GM21825 (cell line): ENCODE measurements at regions not wholly inside any gene's neighbourhood (a gene's known extent, or its start where the extent isn't known, plus 50 kb on each side); places are given as distances from the start of the nearest gene placed in this dataset.
A peak's percentile ranks its signal among the peaks of the same experiment; 100 is the strongest.

Source experiments
- ATAC-seq: cut with Tn5 transposase; IDR thresholded peaks from one replicate; pipeline ENCODE4 v1.9.1; 2021; ENCODE audit warnings: mild to moderate bottlenecking, moderate library complexity; ENCODE audit not compliant: unreplicated experiment

DNA sequence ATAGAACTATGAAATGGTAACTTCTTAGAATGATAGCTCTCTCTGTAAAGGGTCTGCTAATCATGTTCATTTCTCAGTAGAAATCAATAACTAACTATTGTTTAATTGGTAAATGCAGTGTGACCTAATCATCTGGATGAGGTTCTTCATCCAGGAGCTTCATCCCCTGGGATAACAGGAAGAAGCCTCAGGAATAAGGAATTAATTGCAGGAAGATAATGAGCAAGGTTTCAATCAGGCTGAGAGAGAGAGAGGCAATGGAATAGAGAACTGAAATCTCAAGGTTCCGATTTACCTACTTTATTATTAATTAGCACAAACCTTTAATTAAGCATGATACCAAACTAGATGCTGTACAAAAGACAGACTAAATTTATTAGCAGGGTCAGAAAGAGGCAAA lies 499.7 kb downstream of the MAT2B start:
- ATAC-seq: no peak

DNA sequence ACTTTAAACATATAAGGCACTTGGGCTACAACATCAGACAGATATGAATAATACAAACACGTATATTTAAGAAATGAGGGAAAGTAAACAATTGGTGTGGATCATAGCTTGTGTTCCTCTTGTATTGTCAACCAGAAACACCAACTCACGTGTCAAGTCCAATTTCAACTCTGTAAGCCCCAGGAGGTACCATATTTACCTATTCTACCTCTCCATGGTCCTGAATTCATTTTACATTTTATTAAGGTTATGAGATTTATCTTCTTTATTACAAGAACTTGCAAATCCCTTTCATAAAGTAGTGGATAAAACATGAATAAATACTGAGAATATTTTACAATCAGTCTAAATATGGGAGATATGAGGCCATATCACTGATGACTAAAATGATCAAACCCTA lies 501.6 kb downstream of the MAT2B start:
- no peak for ATAC-seq

GRCh38 chr5:164009621-164010020 lies 504.2 kb downstream of the MAT2B start:
- no peak for ATAC-seq

DNA sequence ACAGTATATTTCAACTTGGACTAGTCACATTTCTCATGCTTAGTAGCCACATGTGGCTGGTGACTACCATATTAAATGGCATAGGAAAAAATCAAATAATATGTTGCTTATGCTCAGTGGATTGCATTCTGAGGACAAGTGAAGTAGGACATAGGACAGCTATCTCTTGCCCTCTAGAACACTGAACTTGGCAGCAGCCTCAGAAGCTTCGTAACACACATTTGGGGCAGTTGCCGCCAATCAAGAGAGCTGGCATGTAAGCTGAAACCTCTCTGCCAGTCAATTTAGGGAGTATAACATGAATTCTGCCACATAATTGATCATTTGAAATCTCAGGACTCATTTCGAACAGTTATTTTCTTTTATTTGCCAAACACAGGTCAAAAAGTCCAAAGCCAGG lies 505.5 kb downstream of the MAT2B start:
- no peak for ATAC-seq

DNA sequence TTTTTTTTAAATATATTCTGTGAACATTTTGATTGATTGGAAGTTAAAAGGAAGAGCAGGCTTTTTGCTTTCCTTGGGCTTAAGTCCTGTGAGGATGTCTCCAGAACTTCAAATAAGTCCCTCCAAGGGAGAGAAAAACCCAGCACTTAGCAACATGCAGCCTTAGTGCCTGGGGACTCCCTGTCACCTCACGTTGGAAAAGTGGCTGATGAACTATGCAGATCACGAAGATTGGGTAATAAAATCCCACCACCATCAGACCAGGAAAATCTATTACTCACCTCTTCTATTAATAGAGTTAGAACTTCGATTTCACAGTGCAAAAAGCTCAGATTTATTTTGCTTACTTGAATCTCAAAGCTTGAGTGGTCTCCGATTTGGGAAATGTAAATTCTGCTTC lies 507.0 kb downstream of the MAT2B start:
- ATAC-seq: no peak

- peak; percentile 83 for ATAC-seq
These were observed 507.8 kb downstream of the MAT2B start for GRCh38 chr5:164013077-164013670.

DNA sequence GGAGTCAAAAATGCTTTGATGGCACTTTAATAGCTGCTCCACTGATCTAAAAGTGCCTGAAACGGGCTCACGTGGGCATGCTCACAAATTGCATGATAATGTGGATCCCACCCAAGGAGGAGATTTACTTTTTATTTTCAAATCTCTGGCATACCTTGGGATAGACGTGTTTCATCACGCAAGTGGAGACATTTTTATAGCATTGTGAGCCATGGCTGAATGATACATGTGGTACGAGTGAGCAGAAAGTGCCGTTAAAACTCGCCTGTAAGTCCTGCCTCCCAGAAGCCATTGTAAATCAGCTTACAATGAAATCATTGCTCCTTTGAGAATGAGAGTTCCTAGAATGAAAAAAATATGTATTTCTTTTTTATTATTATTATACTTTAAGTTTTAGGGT lies 514.7 kb downstream of the MAT2B start:
- ATAC-seq: no peak

DNA sequence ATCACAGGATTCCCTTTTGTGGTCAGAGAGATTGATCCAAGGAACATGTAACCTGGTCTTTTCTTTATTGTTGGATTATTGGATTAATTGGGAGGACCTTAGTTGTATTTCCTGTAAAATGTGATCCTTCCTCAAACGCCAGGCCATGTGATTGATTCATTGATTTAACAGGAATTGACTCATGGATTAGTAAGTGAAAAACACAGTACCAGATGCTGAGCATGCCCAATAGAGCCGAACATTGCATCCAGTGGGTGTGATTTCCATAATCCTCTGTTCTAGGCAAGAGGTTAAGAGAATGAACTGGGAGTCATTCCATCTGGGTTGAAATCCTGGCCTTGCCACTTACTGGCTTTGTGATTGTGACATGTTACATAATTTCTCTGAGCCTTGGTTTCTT lies 522.3 kb downstream of the MAT2B start:
- no peak for ATAC-seq

DNA sequence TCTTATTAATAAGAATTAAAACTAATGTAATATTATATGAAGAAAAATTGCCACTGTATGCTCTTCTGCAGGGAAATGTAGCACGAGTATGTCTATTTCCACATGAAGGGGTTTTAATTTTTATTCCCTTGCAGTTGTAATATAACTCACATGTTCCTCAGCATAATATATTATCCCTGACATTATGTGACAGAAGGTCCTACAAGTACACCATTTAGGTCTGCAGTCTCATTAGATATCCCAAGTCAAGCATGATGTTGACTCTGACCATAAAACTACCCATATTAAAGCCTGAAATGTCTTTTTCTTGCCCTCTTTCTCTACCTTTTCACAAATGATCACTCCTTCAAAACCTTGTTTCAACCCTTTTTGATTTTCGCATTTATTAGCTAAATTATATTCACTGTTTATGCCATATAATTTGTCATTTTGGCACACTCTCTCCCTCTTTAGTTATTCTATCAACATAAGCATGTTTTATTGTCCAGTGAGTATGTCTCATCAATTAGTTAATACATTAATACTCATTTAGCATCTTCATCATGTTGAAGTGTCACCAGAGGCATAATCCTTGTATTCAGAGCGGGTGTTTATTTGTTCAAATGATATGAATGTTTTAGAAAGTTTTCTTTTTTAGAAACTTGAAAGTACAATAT lies 532.8 kb downstream of the MAT2B start:
- no peak for ATAC-seq

- no peak for ATAC-seq
These were observed 535.7 kb downstream of the MAT2B start for GRCh38 chr5:164041105-164041504.

DNA sequence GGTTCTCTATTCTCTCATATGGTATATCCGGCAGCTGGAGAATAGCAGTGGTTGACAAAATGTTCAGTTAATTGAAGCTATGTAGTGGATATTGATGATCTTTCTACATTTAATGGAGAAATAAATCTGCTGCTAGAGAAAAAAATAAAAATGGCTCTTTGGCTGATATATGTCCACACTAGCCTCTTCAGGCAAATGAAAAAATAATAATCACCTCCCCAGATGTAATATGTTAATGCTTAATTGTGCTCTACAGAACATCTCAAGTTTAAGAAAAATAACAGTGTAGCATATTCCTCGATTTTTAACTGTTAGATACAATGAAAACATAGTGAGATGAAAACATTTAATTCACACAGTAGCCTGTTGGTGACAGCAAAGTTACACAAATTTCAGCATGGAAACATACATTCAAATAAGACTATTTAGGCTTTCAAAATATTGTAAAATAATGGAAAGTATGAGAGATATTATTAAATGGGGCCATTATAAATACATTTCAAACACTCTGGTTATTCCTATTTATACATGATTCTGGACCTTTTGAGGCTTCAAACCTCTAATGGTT lies 543.0 kb downstream of the MAT2B start:
- no peak for ATAC-seq

DNA sequence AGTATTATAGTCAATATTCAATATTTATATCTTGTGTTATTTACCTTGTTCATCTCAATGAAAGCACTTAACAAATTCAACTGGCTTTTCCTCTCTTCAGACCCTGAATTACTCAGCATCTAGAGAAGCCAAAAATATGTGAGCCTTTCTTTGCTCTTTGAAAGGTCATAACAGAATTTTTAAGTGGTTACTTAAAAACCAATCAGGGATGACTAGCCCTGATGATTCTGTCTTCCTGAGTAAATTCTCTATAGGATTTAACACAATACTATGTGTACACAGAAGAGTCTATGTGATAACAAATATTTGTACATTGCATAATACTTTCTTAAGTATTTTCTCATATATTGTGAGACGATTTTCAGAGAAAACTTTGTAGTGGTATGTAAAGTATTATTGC lies 546.3 kb downstream of the MAT2B start:
- ATAC-seq: no peak

- no peak for ATAC-seq
These were observed 547.2 kb downstream of the MAT2B start for GRCh38 chr5:164052536-164053093.

DNA sequence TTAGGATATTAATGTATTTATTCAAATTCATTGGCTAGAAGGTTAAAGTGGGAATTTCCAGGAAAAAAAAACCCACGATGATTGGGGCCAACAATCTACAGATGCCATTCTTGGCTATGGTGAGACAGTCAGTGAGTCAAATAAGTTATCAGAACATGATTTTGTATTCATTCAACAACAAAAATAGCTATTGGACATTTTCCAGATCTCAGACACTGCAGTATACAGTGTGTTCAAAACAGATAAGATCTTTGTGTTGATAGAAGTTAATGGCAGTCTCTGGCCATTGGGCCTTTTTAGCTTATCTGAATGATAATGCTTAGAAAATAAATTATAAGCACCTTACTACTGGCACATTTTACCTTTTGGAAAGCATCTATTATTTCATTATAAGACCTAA lies 547.7 kb downstream of the MAT2B start:
- ATAC-seq: no peak

- ATAC-seq: no peak
These were observed 549.0 kb downstream of the MAT2B start for GRCh38 chr5:164054461-164054860.

- ATAC-seq: no peak
These were observed 551.7 kb downstream of the MAT2B start for GRCh38 chr5:164057121-164057520.

DNA sequence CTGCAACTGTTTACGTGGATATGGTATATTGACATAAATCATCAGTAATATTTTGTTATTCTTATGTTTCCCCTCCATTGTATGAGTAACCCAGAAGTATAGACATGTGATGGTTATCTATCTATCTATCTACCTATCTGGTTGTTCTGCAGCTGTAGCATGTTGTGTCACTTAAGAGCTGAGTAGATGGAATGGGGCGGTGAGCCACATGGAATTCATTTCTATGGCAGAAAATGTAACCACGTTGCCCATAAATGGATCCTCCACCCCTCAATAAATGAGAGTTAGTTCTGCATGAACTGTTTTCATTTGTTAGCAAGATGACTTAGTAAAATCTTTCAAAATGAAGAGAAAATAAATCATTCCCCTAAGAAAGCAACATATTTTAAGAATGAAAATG lies 553.2 kb downstream of the MAT2B start:
- no peak for ATAC-seq

DNA sequence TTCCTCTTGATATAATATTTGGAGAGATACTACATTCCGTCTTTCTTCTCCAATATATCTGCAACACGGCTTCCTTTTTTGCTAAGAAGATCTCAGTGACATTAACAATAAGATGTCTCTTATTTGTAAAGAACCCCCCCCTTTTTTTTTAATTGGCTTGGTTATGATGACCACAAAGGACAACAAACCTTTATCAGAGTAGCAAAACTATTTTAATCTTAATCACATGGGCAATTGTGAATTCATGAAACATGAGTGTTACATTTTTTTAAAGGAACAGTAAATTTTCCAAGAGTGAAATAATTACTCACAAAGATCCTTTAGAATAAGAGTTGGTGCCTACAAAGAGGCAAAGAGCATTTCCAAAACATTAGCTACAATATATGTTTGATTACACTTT lies 554.1 kb downstream of the MAT2B start:
- ATAC-seq: no peak

- no peak for ATAC-seq
These were observed 555.5 kb downstream of the MAT2B start for GRCh38 chr5:164060786-164061355.

DNA sequence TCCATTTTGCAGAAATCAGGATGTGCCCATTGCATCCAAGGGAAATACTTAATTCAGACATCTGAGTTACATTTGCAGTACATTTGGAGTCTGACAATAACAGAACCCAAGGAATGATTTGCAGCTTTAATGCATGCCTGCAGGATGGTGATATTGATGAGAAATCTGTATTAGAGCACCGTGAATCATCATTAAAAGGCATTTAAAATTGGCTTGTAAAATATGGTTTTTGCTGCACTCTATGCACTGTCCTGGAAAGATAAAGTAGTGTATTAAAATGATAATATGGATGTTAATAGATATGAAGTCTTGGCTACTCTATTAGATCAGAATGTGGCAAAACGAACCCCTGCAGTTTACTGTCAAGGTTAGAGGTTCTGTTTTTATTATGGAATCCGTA lies 556.9 kb downstream of the MAT2B start:
- ATAC-seq: no peak

GRCh38 chr5:164065266-164065665 lies 559.8 kb downstream of the MAT2B start:
- ATAC-seq: no peak

DNA sequence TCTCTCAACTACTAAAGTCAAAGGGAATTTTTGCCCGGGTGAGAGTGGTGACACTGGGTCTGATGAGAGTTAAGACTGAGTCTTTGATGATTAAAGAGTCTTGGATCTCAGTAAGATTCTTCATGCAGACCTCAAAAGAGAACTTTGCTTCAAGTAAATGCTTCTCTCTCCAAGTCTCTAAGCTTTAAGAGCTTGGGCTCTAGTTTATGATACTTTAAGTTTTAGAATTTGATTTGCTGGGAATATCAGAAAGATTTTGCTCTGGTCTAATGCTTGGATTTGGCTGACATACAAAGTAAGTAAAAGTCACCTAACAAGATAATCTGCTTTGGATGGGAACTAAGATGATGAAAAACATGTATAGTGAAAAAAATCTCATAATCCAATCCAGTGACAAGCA lies 566.3 kb downstream of the MAT2B start:
- no peak for ATAC-seq
